Upper lobe of left lung (tissue), 4 donors: ENCODE measurements at regions not wholly inside any gene's neighbourhood (a gene's known extent, or its start where the extent isn't known, plus 50 kb on each side); places are given as distances from the start of the nearest gene placed in this dataset.

Source experiments
- CTCF ChIP-seq, 6 experiments: fragments of 450-650 bp in 4 of 6; fragments of 200-600 bp in 2 of 6; sonication (generic) in 2 of 6; IDR thresholded peaks; one replicate each; pipeline ENCODE4 v1.5.1; 2016 to 2019; ENCODE audit warnings: antibody characterized with exemption in 6 of 6
- POLR2A ChIP-seq, 4 donors: fragments of 450-650 bp; IDR thresholded peaks; one replicate each; pipeline ENCODE4 v1.5.1; 2016 to 2017; ENCODE audit warnings: antibody characterized with exemption in 4 of 4, mild to moderate bottlenecking in 2 of 4

GRCh38 chr13:107956889-107957288 lies 258.4 kb downstream of the LIG4 start:
- TF ChIP-seq CTCF (IDR thresholded peaks at IDR 0.05) (no peak), POLR2A (IDR thresholded peaks at IDR 0.05) (no peak)
